ENCODE measurements at regions not wholly inside any gene's neighbourhood (a gene's known extent, or its start where the extent isn't known, plus 50 kb on each side); places are given as distances from the start of the nearest gene placed in this dataset.
"Not testable (repeated sequence)": the region's sequence is repeated elsewhere in the genome, so short reads cannot be mapped to it uniquely, and the experiment has no call there.

GRCh38 chr22:48482771-48483170 lies 1344.9 kb downstream of the BRD1 start:
- Histone ChIP-seq H3K27me3 (peaks cover 0 to 4% (median 2%) of the 10 kb centered on the region in 11 experiments; a peak in 9 of 22 replicates), H4K20me1 (peaks cover 0 to 5% (median 0%) of the 10 kb centered on the region in 11 experiments; a peak in 1 of 22 replicates), H3K36me3 (no peaks in the 10 kb centered on the region), H3K9ac (no peak overlapping the region), H3K4me3 (no peak overlapping the region), H3K27ac (no peak overlapping the region), H3K4me1 (0 out of 20 replicates have a peak, but pooled peaks cover 0 to 4% (median 0%) of the 10 kb centered on the region in 10 experiments), H3K4me2 (no peak overlapping the region), H3K9me3 (replicated peaks in 1 of 11) (no peaks in the 10 kb centered on the region)
- TF ChIP-seq Cebpa-rat (IDR thresholded peaks at IDR 0.05) = no peak

- H3K4me1 ChIP-seq; H3K27me3 ChIP-seq; H3K27ac ChIP-seq; H3K4me2 ChIP-seq; H3K4me3 ChIP-seq; H4K20me1 ChIP-seq; H3K9me3 ChIP-seq (replicated peaks in 1 of 11); H3K36me3 ChIP-seq; H3K9ac ChIP-seq: not testable (repeated sequence)
Measured at GRCh38 chr22:48482198-48482597, 1345.5 kb downstream of the BRD1 start.

- Histone ChIP-seq H3K27ac (no peak overlapping the region), H3K9me3 (replicated peaks in 1 of 11) (no peaks in the 10 kb centered on the region), H3K9ac (no peak overlapping the region), H3K4me2 (no peak overlapping the region), H3K4me3 (no peak overlapping the region), H3K4me1 (0 out of 20 replicates have a peak, but pooled peaks cover 0 to 4% (median 0%) of the 10 kb centered on the region in 10 experiments), H3K27me3 (no peaks in the 10 kb centered on the region), H4K20me1 (peaks cover 0 to 5% (median 0%) of the 10 kb centered on the region in 11 experiments; a peak in 1 of 22 replicates), H3K36me3 (no peaks in the 10 kb centered on the region)
- no peak for TF ChIP-seq Cebpa-rat (IDR thresholded peaks at IDR 0.05)
Measured at GRCh38 chr22:48481748-48482147, 1345.9 kb downstream of the BRD1 start.

GRCh38 chr22:48478529-48479265 lies 1349.0 kb downstream of the BRD1 start:
- Histone ChIP-seq H4K20me1 (no peaks in the 10 kb centered on the region), H3K36me3 (no peaks in the 10 kb centered on the region), H3K9me3 (replicated peaks in 1 of 11) (no peaks in the 10 kb centered on the region), H3K4me1 (no peaks in the 10 kb centered on the region), H3K9ac (no peak overlapping the region), H3K27me3 (no peaks in the 10 kb centered on the region), H3K4me2 (no peak overlapping the region), H3K4me3 (no peak overlapping the region), H3K27ac (no peak overlapping the region)
- TF ChIP-seq Cebpa-rat (IDR thresholded peaks at IDR 0.05) = no peak

GRCh38 chr22:48478124-48478523 lies 1349.5 kb downstream of the BRD1 start:
- Histone ChIP-seq H3K4me2 (no peak overlapping the region), H3K36me3 (no peaks in the 10 kb centered on the region), H3K4me1 (no peaks in the 10 kb centered on the region), H3K9me3 (replicated peaks in 1 of 11) (no peaks in the 10 kb centered on the region), H4K20me1 (no peaks in the 10 kb centered on the region), H3K27ac (no peak overlapping the region), H3K27me3 (no peaks in the 10 kb centered on the region), H3K4me3 (no peak overlapping the region), H3K9ac (no peak overlapping the region)
- TF ChIP-seq Cebpa-rat (IDR thresholded peaks at IDR 0.05) = no peak

GRCh38 chr22:48477031-48477721 lies 1350.5 kb downstream of the BRD1 start:
- H3K27ac ChIP-seq = no peak overlapping the region
- H4K20me1 ChIP-seq = no peaks in the 10 kb centered on the region
- no peak overlapping the region for H3K9ac ChIP-seq
- H3K9me3 ChIP-seq (replicated peaks in 1 of 11) = 0 out of 22 replicates have a peak, but pooled peaks cover 0 to under 1% (median 0%) of the 10 kb centered on the region in 11 experiments
- H3K4me3 ChIP-seq = no peak overlapping the region
- no peak for TF ChIP-seq Cebpa-rat (IDR thresholded peaks at IDR 0.05)
- H3K4me1 ChIP-seq = no peaks in the 10 kb centered on the region
- no peaks in the 10 kb centered on the region for H3K27me3 ChIP-seq
- no peak overlapping the region for H3K4me2 ChIP-seq
- H3K36me3 ChIP-seq = no peaks in the 10 kb centered on the region

GRCh38 chr22:48476577-48476976 lies 1351.1 kb downstream of the BRD1 start:
- Histone ChIP-seq H3K4me3 (no peak overlapping the region), H3K27ac (no peak overlapping the region), H3K9me3 (replicated peaks in 1 of 11) (0 out of 22 replicates have a peak, but pooled peaks cover 0 to 5% (median 0%) of the 10 kb centered on the region in 11 experiments)

GRCh38 chr22:48475661-48476345 lies 1351.9 kb downstream of the BRD1 start:
- Histone ChIP-seq H3K27ac (no peak overlapping the region), H3K4me3 (no peak overlapping the region), H4K20me1 (no peaks in the 10 kb centered on the region), H3K36me3 (no peaks in the 10 kb centered on the region), H3K4me1 (no peaks in the 10 kb centered on the region), H3K9me3 (replicated peaks in 1 of 11) (0 out of 22 replicates have a peak, but pooled peaks cover 0 to 5% (median 0%) of the 10 kb centered on the region in 11 experiments), H3K9ac (no peak overlapping the region), H3K4me2 (no peak overlapping the region), H3K27me3 (no peaks in the 10 kb centered on the region)
- TF ChIP-seq Cebpa-rat (IDR thresholded peaks at IDR 0.05) = no peak

More at GRCh38 chr22:48476577-48476976, 1351.1 kb downstream of the BRD1 start:
- no peak for TF ChIP-seq Cebpa-rat (IDR thresholded peaks at IDR 0.05)
- H3K4me2 ChIP-seq = no peak overlapping the region
- no peaks in the 10 kb centered on the region for H3K36me3 ChIP-seq
- no peaks in the 10 kb centered on the region for H3K4me1 ChIP-seq
- no peaks in the 10 kb centered on the region for H3K27me3 ChIP-seq
- no peak overlapping the region for H3K9ac ChIP-seq
- H4K20me1 ChIP-seq = no peaks in the 10 kb centered on the region

GRCh38 chr22:48474881-48475280 lies 1352.8 kb downstream of the BRD1 start:
- H3K9ac ChIP-seq = no peak overlapping the region
- no peak overlapping the region for H3K4me2 ChIP-seq
- H3K27me3 ChIP-seq = no peaks in the 10 kb centered on the region
- no peaks in the 10 kb centered on the region for H3K36me3 ChIP-seq
- TF ChIP-seq Cebpa-rat (IDR thresholded peaks at IDR 0.05) = no peak
- H4K20me1 ChIP-seq = no peaks in the 10 kb centered on the region
- no peak overlapping the region for H3K27ac ChIP-seq
- H3K9me3 ChIP-seq (replicated peaks in 1 of 11) = 0 out of 22 replicates have a peak, but pooled peaks cover 0 to 5% (median 0%) of the 10 kb centered on the region in 11 experiments
- H3K4me3 ChIP-seq = no peak overlapping the region
- no peaks in the 10 kb centered on the region for H3K4me1 ChIP-seq
